ENCODE measurements at regions not wholly inside any gene's neighbourhood (a gene's known extent, or its start where the extent isn't known, plus 50 kb on each side); places are given as distances from the start of the nearest gene placed in this dataset.

GRCh38 chr4:74527049-74527448, 82.1 kb downstream of the AREG start:
- no peak for ATAC-seq
- TF ChIP-seq CSRNP3 (CRISPR knock-in tag; IDR thresholded peaks at IDR 0.05) (no peak), ZFP3 (CRISPR knock-in tag; IDR thresholded peaks at IDR 0.05) (no peak)

- TF ChIP-seq BACH2 (CRISPR knock-in tag; IDR thresholded peaks at IDR 0.05; ENCODE audit: borderline replicate concordance) = no peak
- no peak for TF ChIP-seq ZNF70 (CRISPR knock-in tag; IDR thresholded peaks at IDR 0.05)
- TF ChIP-seq CREB5 (CRISPR knock-in tag; IDR thresholded peaks at IDR 0.05; ENCODE audit: low read depth) = no peak
- no peak for TF ChIP-seq ZC3H10 (CRISPR knock-in tag; IDR thresholded peaks at IDR 0.05)
- no peak for TF ChIP-seq CSRNP3 (CRISPR knock-in tag; IDR thresholded peaks at IDR 0.05)
- no peak for TF ChIP-seq TOX (CRISPR knock-in tag; IDR thresholded peaks at IDR 0.05; ENCODE audit: borderline replicate concordance)
- no peak for TF ChIP-seq PPARA (CRISPR knock-in tag; IDR thresholded peaks at IDR 0.05; ENCODE audit: borderline replicate concordance)
- no peak for TF ChIP-seq ESRRG (CRISPR knock-in tag; IDR thresholded peaks at IDR 0.05)
- TF ChIP-seq OSR1 (CRISPR knock-in tag; IDR thresholded peaks at IDR 0.05) = no peak
- no peak for TF ChIP-seq ZFP30 (CRISPR knock-in tag; IDR thresholded peaks at IDR 0.05)
- no peak for TF ChIP-seq CSDC2 (CRISPR knock-in tag; IDR thresholded peaks at IDR 0.05)
- TF ChIP-seq PATZ1 (CRISPR knock-in tag; IDR thresholded peaks at IDR 0.05; ENCODE audit: borderline replicate concordance) = no peak
- TF ChIP-seq ZNF565 (CRISPR knock-in tag; conservative IDR thresholded peaks at IDR 0.05; ENCODE audit: low read depth) = no peak
- TF ChIP-seq TSHZ2 (CRISPR knock-in tag; IDR thresholded peaks at IDR 0.05) = no peak
- no peak for TF ChIP-seq POU6F1 (CRISPR knock-in tag; IDR thresholded peaks at IDR 0.05; ENCODE audit: borderline replicate concordance, low read depth)
- no peak for TF ChIP-seq ARNTL (CRISPR knock-in tag; IDR thresholded peaks at IDR 0.05; ENCODE audit: borderline replicate concordance, low read depth)
- no peak for TF ChIP-seq SNAI2 (CRISPR knock-in tag; IDR thresholded peaks at IDR 0.05)
- ATAC-seq = no peak
These were observed 83.2 kb downstream of the AREG start for GRCh38 chr4:74528178-74528577.

GRCh38 chr4:74529284-74530041, 84.5 kb downstream of the AREG start:
- no peak for ATAC-seq
- TF ChIP-seq ESRRG (CRISPR knock-in tag; IDR thresholded peaks at IDR 0.05) (no peak), ZNF8 (CRISPR knock-in tag; IDR thresholded peaks at IDR 0.05) (no peak), GLIS3 (CRISPR knock-in tag; IDR thresholded peaks at IDR 0.05) (no peak), ZFP30 (CRISPR knock-in tag; IDR thresholded peaks at IDR 0.05) (no peak), OSR1 (CRISPR knock-in tag; IDR thresholded peaks at IDR 0.05) (no peak), TOX (CRISPR knock-in tag; IDR thresholded peaks at IDR 0.05; ENCODE audit: borderline replicate concordance) (no peak), ZFP3 (CRISPR knock-in tag; IDR thresholded peaks at IDR 0.05) (no peak), ISL1 (CRISPR knock-in tag; IDR thresholded peaks at IDR 0.05) (no peak), ZNF70 (CRISPR knock-in tag; IDR thresholded peaks at IDR 0.05) (no peak), CREB5 (CRISPR knock-in tag; IDR thresholded peaks at IDR 0.05; ENCODE audit: low read depth) (no peak), CSDC2 (CRISPR knock-in tag; IDR thresholded peaks at IDR 0.05) (no peak), ARNTL (CRISPR knock-in tag; IDR thresholded peaks at IDR 0.05; ENCODE audit: borderline replicate concordance, low read depth) (no peak), RARB (CRISPR knock-in tag; IDR thresholded peaks at IDR 0.05) (no peak), TSHZ2 (CRISPR knock-in tag; IDR thresholded peaks at IDR 0.05) (no peak)

Data from SK-N-SH treated with all-trans-retinoic acid at 6 μM for 48 hours (cell line).